ENCODE measurements at regions not wholly inside any gene's neighbourhood (a gene's known extent, or its start where the extent isn't known, plus 50 kb on each side); places are given as distances from the start of the nearest gene placed in this dataset.

- no peak for TF ChIP-seq CTCF (IDR thresholded peaks at IDR 0.05)
- TF ChIP-seq POLR2A (IDR thresholded peaks at IDR 0.05): no peak
Observed at GRCh38 chr1:72547412-72547811, 265.1 kb upstream of the NEGR1 start.

Measured in testis (tissue), 2 donors.